DOHH2 (cell line): ENCODE measurements at regions not wholly inside any gene's neighbourhood (a gene's known extent, or its start where the extent isn't known, plus 50 kb on each side); places are given as distances from the start of the nearest gene placed in this dataset.

Source experiments
- H3F3A ChIP-seq: fragments of 200-600 bp; sonication (generic), shearing (Covaris generic); 2 replicates; pipeline ENCODE4 v1.6.0; 2016; ENCODE audit warnings: antibody characterized with exemption, mild to moderate bottlenecking; ENCODE audit not compliant: control insufficient read depth, insufficient read depth
- H3K27ac ChIP-seq: fragments of 200-600 bp; sonication (generic); 2 replicates; pipeline ENCODE4 v1.5.1; 2014; ENCODE audit warnings: low read depth, mild to moderate bottlenecking, low read length, moderate library complexity
- H3K27me3 ChIP-seq: fragments of 200-600 bp; sonication (generic); 2 replicates; pipeline ENCODE4 v1.6.1; 2014; ENCODE audit warnings: mild to moderate bottlenecking, low read length, mixed read lengths; ENCODE audit not compliant: control insufficient read depth
- H3K36me3 ChIP-seq: fragments of 200-600 bp; sonication (generic); 2 replicates; pipeline ENCODE4 v1.6.1; 2014; ENCODE audit warnings: mild to moderate bottlenecking, low read length, moderate library complexity, mixed read lengths; ENCODE audit not compliant: control insufficient read depth
- H3K4me1 ChIP-seq: fragments of 200-600 bp; sonication (generic); 2 replicates; pipeline ENCODE4 v1.6.1; 2014; ENCODE audit warnings: mild to moderate bottlenecking, low read length, mixed read lengths; ENCODE audit not compliant: control insufficient read depth
- H3K4me2 ChIP-seq: fragments of 200-600 bp; sonication (generic); 2 replicates; pipeline ENCODE4 v1.6.0; 2014; ENCODE audit warnings: mild to moderate bottlenecking, low read length, moderate library complexity
- H3K4me3 ChIP-seq: fragments of 200-600 bp; sonication (generic); 2 replicates; pipeline ENCODE4 v1.5.1; 2014; ENCODE audit warnings: mild to moderate bottlenecking, low read length, mixed read lengths
- H3K79me2 ChIP-seq: fragments of 200-600 bp; sonication (generic); 2 replicates; pipeline ENCODE4 v1.6.1; 2014; ENCODE audit warnings: mild to moderate bottlenecking, low read length, mixed read lengths; ENCODE audit not compliant: control insufficient read depth
- H3K9me2 ChIP-seq: fragments of 200-600 bp; sonication (generic); replicated peaks from 2 replicates; pipeline ENCODE4 v1.6.1; 2014; ENCODE audit warnings: mild to moderate bottlenecking, low read length, mixed read lengths; ENCODE audit not compliant: control insufficient read depth
- H3K9me3 ChIP-seq: fragments of 200-600 bp; sonication (generic); 2 replicates; pipeline ENCODE4 v1.6.1; 2014; ENCODE audit warnings: antibody characterized with exemption, low read length, mixed read lengths; ENCODE audit not compliant: control insufficient read depth, insufficient read depth
- H4K20me1 ChIP-seq: fragments of 200-600 bp; sonication (generic); 2 replicates; pipeline ENCODE4 v1.6.0; 2014; ENCODE audit warnings: low read depth, mild to moderate bottlenecking, antibody characterized with exemption, low read length, moderate library complexity; ENCODE audit not compliant: control insufficient read depth, insufficient read depth
- CTCF ChIP-seq: fragments of 200-600 bp; sonication (generic); IDR thresholded peaks from one replicate; pipeline ENCODE4 v1.5.1; 2014; ENCODE audit warnings: antibody characterized with exemption, mild to moderate bottlenecking, low read depth, low read length; ENCODE audit not compliant: poor library complexity, severe bottlenecking
- EZH2phosphoT487 ChIP-seq: fragments of 200-600 bp; sonication (generic); IDR thresholded peaks from 2 replicates; pipeline ENCODE4 v1.6.1; 2017; ENCODE audit warnings: borderline replicate concordance, mild to moderate bottlenecking, antibody characterized with exemption, low read length, moderate library complexity, mixed read lengths

GRCh38 chr1:208344202-208344857 is 100.1 kb upstream of the PLXNA2 start:
- no peaks in the 10 kb centered on the region for H3K4me1 ChIP-seq
- no peaks in the 10 kb centered on the region for H3K27me3 ChIP-seq
- no peaks in the 10 kb centered on the region for H3K9me3 ChIP-seq
- no peaks in the 10 kb centered on the region for H4K20me1 ChIP-seq
- H3K4me3 ChIP-seq = no peak overlapping the region
- no peaks in the 10 kb centered on the region for H3F3A ChIP-seq
- no peak overlapping the region for H3K4me2 ChIP-seq
- no peak overlapping the region for H3K27ac ChIP-seq
- H3K79me2 ChIP-seq = no peaks in the 10 kb centered on the region
- no peaks in the 10 kb centered on the region for H3K36me3 ChIP-seq
- no peaks in the 10 kb centered on the region for H3K9me2 ChIP-seq
- no peak for TF ChIP-seq EZH2phosphoT487
- no peak for TF ChIP-seq CTCF

- Histone ChIP-seq H4K20me1 (no peaks in the 10 kb centered on the region), H3K27me3 (no peaks in the 10 kb centered on the region), H3K4me1 (no peaks in the 10 kb centered on the region), H3K4me2 (no peak overlapping the region), H3K9me2 (no peaks in the 10 kb centered on the region), H3K4me3 (no peak overlapping the region), H3K27ac (no peak overlapping the region), H3K36me3 (no peaks in the 10 kb centered on the region), H3K79me2 (no peaks in the 10 kb centered on the region), H3K9me3 (no peaks in the 10 kb centered on the region), H3F3A (no peaks in the 10 kb centered on the region)
- TF ChIP-seq EZH2phosphoT487 = no peak
- no peak for TF ChIP-seq CTCF
These were observed 103.0 kb upstream of the PLXNA2 start for GRCh38 chr1:208347191-208347590.

- no peak overlapping the region for H3K27ac ChIP-seq
- H3K9me3 ChIP-seq = no peaks in the 10 kb centered on the region
- no peaks in the 10 kb centered on the region for H3K79me2 ChIP-seq
- no peaks in the 10 kb centered on the region for H3F3A ChIP-seq
- no peaks in the 10 kb centered on the region for H3K27me3 ChIP-seq
- H3K9me2 ChIP-seq = no peaks in the 10 kb centered on the region
- H3K4me1 ChIP-seq = no peaks in the 10 kb centered on the region
- H4K20me1 ChIP-seq = no peaks in the 10 kb centered on the region
- TF ChIP-seq EZH2phosphoT487 (no peak), CTCF (no peak)
- no peaks in the 10 kb centered on the region for H3K36me3 ChIP-seq
- no peak overlapping the region for H3K4me3 ChIP-seq
- no peak overlapping the region for H3K4me2 ChIP-seq
These were observed 105.6 kb upstream of the PLXNA2 start for GRCh38 chr1:208349694-208350330.
